ENCODE measurements at regions not wholly inside any gene's neighbourhood (a gene's known extent, or its start where the extent isn't known, plus 50 kb on each side); places are given as distances from the start of the nearest gene placed in this dataset.

DNA sequence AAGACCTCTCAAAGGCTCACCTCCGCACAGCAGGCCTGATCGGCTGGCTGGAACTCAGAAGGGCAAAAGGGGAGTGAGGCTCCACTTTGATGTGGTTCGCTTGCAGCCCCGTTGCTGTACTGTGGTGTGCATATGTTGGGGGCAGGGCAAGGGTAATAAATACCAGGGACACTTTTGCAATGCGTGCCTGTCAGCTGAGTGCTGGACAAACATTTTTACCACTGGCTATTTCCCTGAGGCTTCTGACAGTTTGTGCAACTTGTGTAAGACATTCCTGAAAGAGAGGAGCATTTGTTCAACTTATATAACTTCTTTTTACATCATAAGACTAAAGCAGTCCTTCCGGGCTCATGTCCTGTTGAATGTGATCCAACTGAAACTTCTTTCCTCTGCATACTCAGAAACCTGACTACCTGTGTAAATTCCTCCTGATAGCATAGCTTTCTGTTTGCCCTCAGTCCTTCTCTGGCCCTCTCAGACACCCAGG, 82.3 kb downstream of the SPRY1 start:
- H3K9ac ChIP-seq (ENCODE audit: low read length): no peak overlapping the region
- TF ChIP-seq, protein P1, sequence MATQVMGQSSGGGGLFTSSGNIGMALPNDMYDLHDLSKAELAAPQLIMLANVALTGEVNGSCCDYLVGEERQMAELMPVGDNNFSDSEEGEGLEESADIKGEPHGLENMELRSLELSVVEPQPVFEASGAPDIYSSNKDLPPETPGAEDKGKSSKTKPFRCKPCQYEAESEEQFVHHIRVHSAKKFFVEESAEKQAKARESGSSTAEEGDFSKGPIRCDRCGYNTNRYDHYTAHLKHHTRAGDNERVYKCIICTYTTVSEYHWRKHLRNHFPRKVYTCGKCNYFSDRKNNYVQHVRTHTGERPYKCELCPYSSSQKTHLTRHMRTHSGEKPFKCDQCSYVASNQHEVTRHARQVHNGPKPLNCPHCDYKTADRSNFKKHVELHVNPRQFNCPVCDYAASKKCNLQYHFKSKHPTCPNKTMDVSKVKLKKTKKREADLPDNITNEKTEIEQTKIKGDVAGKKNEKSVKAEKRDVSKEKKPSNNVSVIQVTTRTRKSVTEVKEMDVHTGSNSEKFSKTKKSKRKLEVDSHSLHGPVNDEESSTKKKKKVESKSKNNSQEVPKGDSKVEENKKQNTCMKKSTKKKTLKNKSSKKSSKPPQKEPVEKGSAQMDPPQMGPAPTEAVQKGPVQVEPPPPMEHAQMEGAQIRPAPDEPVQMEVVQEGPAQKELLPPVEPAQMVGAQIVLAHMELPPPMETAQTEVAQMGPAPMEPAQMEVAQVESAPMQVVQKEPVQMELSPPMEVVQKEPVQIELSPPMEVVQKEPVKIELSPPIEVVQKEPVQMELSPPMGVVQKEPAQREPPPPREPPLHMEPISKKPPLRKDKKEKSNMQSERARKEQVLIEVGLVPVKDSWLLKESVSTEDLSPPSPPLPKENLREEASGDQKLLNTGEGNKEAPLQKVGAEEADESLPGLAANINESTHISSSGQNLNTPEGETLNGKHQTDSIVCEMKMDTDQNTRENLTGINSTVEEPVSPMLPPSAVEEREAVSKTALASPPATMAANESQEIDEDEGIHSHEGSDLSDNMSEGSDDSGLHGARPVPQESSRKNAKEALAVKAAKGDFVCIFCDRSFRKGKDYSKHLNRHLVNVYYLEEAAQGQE (IDR thresholded peaks at IDR 0.05; ENCODE audit: borderline replicate concordance): no peak
- TF ChIP-seq EZH2 (IDR thresholded peaks at IDR 0.05; ENCODE audit: borderline replicate concordance, insufficient read depth, low read length, poor library complexity, severe bottlenecking) (no peak), SMC3 (conservative IDR thresholded peaks at IDR 0.05; ENCODE audit: poor library complexity) (no peak), TAF1 (IDR thresholded peaks at IDR 0.05; ENCODE audit: low read depth) (no peak), MXI1 (conservative IDR thresholded peaks at IDR 0.05; ENCODE audit: poor library complexity, severe bottlenecking) (no peak), POLR2AphosphoS5 (IDR thresholded peaks at IDR 0.05) (no peak), RAD21 (conservative IDR thresholded peaks at IDR 0.05) (no peak), EP300 (conservative IDR thresholded peaks at IDR 0.05; ENCODE audit: poor library complexity, severe bottlenecking) (no peak)
- TF ChIP-seq, protein P2, sequence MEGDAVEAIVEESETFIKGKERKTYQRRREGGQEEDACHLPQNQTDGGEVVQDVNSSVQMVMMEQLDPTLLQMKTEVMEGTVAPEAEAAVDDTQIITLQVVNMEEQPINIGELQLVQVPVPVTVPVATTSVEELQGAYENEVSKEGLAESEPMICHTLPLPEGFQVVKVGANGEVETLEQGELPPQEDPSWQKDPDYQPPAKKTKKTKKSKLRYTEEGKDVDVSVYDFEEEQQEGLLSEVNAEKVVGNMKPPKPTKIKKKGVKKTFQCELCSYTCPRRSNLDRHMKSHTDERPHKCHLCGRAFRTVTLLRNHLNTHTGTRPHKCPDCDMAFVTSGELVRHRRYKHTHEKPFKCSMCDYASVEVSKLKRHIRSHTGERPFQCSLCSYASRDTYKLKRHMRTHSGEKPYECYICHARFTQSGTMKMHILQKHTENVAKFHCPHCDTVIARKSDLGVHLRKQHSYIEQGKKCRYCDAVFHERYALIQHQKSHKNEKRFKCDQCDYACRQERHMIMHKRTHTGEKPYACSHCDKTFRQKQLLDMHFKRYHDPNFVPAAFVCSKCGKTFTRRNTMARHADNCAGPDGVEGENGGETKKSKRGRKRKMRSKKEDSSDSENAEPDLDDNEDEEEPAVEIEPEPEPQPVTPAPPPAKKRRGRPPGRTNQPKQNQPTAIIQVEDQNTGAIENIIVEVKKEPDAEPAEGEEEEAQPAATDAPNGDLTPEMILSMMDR (IDR thresholded peaks at IDR 0.05; ENCODE audit: poor library complexity, severe bottlenecking): no peak
- H3K36me3 ChIP-seq (ENCODE audit: insufficient read depth, low read length): no peaks in the 10 kb centered on the region
- H3K9me3 ChIP-seq (ENCODE audit: low read length): no peaks in the 10 kb centered on the region
- no peak overlapping the region for H2AFZ ChIP-seq (ENCODE audit: low read depth, low read length)
- no peaks in the 10 kb centered on the region for H3F3A ChIP-seq (ENCODE audit: insufficient read depth, low read length, poor library complexity, severe bottlenecking)
- no peaks in the 10 kb centered on the region for H4K20me1 ChIP-seq (ENCODE audit: insufficient read depth)
- no peaks in the 10 kb centered on the region for H3K27me3 ChIP-seq (ENCODE audit: insufficient read depth, low read depth, low read length)
- H3K27ac ChIP-seq (ENCODE audit: low read length): no peak overlapping the region
- no peaks in the 10 kb centered on the region for H3K9me2 ChIP-seq (ENCODE audit: insufficient read depth, low read length)
- no peak overlapping the region for H3K4me2 ChIP-seq (ENCODE audit: low read length)
- no peak overlapping the region for H3K4me3 ChIP-seq (ENCODE audit: low read length)
- no peaks in the 10 kb centered on the region for H3K79me2 ChIP-seq (replicated peaks; ENCODE audit: insufficient read depth, low read length)

DNA sequence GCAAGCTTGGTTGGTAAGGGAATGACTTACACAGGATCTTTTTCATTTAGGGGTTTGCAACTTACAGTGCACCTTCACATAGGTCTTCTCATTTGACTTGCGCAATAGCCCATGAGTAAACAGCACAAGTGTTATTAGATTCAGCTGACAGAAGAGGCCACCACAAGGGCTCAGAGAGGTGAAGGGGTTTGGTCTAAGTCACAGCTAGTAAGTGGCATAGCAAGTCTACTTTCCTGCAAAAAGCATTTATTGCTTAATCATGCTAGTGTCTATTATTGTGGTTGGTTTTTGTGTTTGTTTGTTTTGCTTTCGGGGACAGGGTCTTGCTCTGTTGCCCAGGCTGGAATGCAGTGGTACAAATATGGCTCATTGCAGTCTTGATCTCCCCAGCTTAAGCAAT, 83.3 kb downstream of the SPRY1 start:
- TF ChIP-seq EZH2 (IDR thresholded peaks at IDR 0.05; ENCODE audit: borderline replicate concordance, insufficient read depth, low read length, poor library complexity, severe bottlenecking) (no peak), SMC3 (conservative IDR thresholded peaks at IDR 0.05; ENCODE audit: poor library complexity) (no peak)
- TF ChIP-seq, protein P1 (IDR thresholded peaks at IDR 0.05; ENCODE audit: borderline replicate concordance): no peak
- no peaks in the 10 kb centered on the region for H3K27me3 ChIP-seq (ENCODE audit: insufficient read depth, low read depth, low read length)
- H3K36me3 ChIP-seq (ENCODE audit: insufficient read depth, low read length): no peaks in the 10 kb centered on the region
- no peaks in the 10 kb centered on the region for H3K9me2 ChIP-seq (ENCODE audit: insufficient read depth, low read length)
- H3K9ac ChIP-seq (ENCODE audit: low read length): no peak overlapping the region
- no peak overlapping the region for H3K4me2 ChIP-seq (ENCODE audit: low read length)
- H3K27ac ChIP-seq (ENCODE audit: low read length): no peak overlapping the region
- H2AFZ ChIP-seq (ENCODE audit: low read depth, low read length): no peak overlapping the region
- H3K9me3 ChIP-seq (ENCODE audit: low read length): no peaks in the 10 kb centered on the region
- no peaks in the 10 kb centered on the region for H4K20me1 ChIP-seq (ENCODE audit: insufficient read depth)
- no peaks in the 10 kb centered on the region for H3K79me2 ChIP-seq (replicated peaks; ENCODE audit: insufficient read depth, low read length)
- H3F3A ChIP-seq (ENCODE audit: insufficient read depth, low read length, poor library complexity, severe bottlenecking): no peaks in the 10 kb centered on the region
- H3K4me3 ChIP-seq (ENCODE audit: low read length): no peak overlapping the region

All from neural cell (in vitro differentiated cells).